RWPE2 (cell line): ENCODE measurements at regions not wholly inside any gene's neighbourhood (a gene's known extent, or its start where the extent isn't known, plus 50 kb on each side); places are given as distances from the start of the nearest gene placed in this dataset.

Experiments used
- ATAC-seq: fragments of 200-7000 bp; cut with Tn5 transposase; 3 replicates; pipeline ENCODE4 v1.9.1; 2021; ENCODE audit warnings: low read depth
- DNase-seq: peaks from one replicate; pipeline ENCODE4 v3.0.0-alpha.2; 2020; ENCODE audit warnings: low spot score
- H3K27ac ChIP-seq: fragments of 450-650 bp; 2 replicates; pipeline ENCODE4 v1.5.1; 2017; ENCODE audit warnings: mild to moderate bottlenecking; ENCODE audit not compliant: poor library complexity, severe bottlenecking
- H3K27me3 ChIP-seq: fragments of 250-450 bp; sonication (Bioruptor Pico); 2 replicates; pipeline ENCODE4 v1.5.1; 2021; ENCODE audit warnings: mild to moderate bottlenecking, moderate library complexity; ENCODE audit not compliant: insufficient read depth, poor library complexity, severe bottlenecking
- H3K36me3 ChIP-seq: fragments of 250-450 bp; sonication (Bioruptor Pico); 2 replicates; pipeline ENCODE4 v1.5.1; 2020; ENCODE audit warnings: low read depth, mild to moderate bottlenecking, moderate library complexity
- H3K4me1 ChIP-seq: fragments of 250-450 bp; sonication (Bioruptor Pico); 2 replicates; pipeline ENCODE4 v1.5.1; 2021; ENCODE audit warnings: mild to moderate bottlenecking, moderate library complexity; ENCODE audit not compliant: insufficient read depth, poor library complexity, severe bottlenecking
- H3K4me3 ChIP-seq: fragments of 250-450 bp; sonication (Bioruptor Pico); 2 replicates; pipeline ENCODE4 v1.5.1; 2021; ENCODE audit warnings: mild to moderate bottlenecking, moderate library complexity; ENCODE audit not compliant: severe bottlenecking
- H3K9me3 ChIP-seq: fragments of 250-450 bp; sonication (Bioruptor Pico); 2 replicates; pipeline ENCODE4 v1.5.1; 2021; ENCODE audit warnings: mild to moderate bottlenecking, moderate library complexity; ENCODE audit not compliant: severe bottlenecking
- CTCF ChIP-seq: fragments of 450-650 bp; IDR thresholded peaks from one replicate; pipeline ENCODE4 v1.5.1; 2017; ENCODE audit warnings: mild to moderate bottlenecking, moderate library complexity; ENCODE audit not compliant: poor library complexity, severe bottlenecking

DNA sequence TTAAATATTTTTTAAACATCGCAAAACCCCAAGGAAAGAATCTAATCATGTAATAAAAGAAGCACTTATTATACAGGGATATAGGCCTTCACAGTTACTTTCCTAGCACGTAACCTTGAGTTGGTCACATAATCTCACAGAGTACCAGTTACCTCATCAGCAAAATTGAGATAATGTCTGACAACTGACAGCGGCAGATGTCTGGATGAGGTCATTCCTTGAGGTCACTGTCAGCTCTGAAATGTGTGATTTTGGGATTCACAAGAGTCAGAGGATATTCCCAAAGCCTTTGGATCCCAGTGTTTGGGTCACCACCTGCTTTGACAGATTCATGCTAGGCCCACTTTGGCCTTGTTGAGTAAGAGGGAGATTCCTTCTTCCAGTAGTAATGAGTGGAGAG is 151.4 kb upstream of the SEMA6D start:
- DNase-seq (no peak), ATAC-seq (no peak)
- no peaks in the 10 kb centered on the region; the same call in 1 of the 2 replicates for H3K36me3 ChIP-seq
- no peak for TF ChIP-seq CTCF
- no peak overlapping the region for H3K4me3 ChIP-seq
- H3K27ac ChIP-seq, result no peak overlapping the region
- no peaks in the 10 kb centered on the region for H3K4me1 ChIP-seq
- H3K27me3 ChIP-seq, result no peaks in the 10 kb centered on the region
- H3K9me3 ChIP-seq, result peaks cover 6% of the 10 kb centered on the region

- no peak overlapping the region for H3K27ac ChIP-seq
- no peak for TF ChIP-seq CTCF
- ATAC-seq (no peak), DNase-seq (no peak)
- no peaks in the 10 kb centered on the region for H3K36me3 ChIP-seq
- H3K27me3 ChIP-seq, result no peaks in the 10 kb centered on the region
- no peak overlapping the region for H3K4me3 ChIP-seq
- H3K9me3 ChIP-seq, result peaks cover 2% of the 10 kb centered on the region
- no peaks in the 10 kb centered on the region for H3K4me1 ChIP-seq
These were observed 150.7 kb upstream of the SEMA6D start for GRCh38 chr15:47566610-47567009.

- Histone ChIP-seq H3K4me3 (no peak overlapping the region), H3K27ac (no peak overlapping the region), H3K9me3 (no peaks in the 10 kb centered on the region), H3K27me3 (no peaks in the 10 kb centered on the region), H3K4me1 (no peaks in the 10 kb centered on the region), H3K36me3 (no peaks in the 10 kb centered on the region)
- DNase-seq, result no peak
- TF ChIP-seq CTCF, result no peak
- no peak for ATAC-seq
These were observed 149.3 kb upstream of the SEMA6D start for GRCh38 chr15:47568030-47568429.

DNA sequence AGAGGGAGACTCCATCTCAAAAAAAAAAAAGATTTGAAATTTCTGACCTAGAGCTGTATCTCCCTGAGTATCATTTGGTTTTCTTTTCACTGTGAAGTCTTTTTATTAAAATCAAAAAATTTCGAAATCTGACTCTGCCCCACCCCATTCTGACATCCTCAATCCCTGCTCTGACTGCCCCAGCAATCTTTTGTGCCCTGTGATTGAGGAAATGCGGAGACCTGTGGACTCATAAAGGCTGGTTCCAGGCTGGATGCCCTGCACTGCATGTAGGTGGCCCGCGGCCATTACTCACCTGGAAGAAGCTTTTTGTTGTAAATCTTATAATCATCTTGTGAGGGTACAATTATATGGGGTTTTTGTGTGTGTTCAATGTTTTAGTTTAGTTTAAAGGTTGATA is 147.3 kb upstream of the SEMA6D start:
- Histone ChIP-seq H3K4me3 (no peak overlapping the region), H3K36me3 (no peaks in the 10 kb centered on the region), H3K27me3 (no peaks in the 10 kb centered on the region), H3K4me1 (peaks cover 5% of the 10 kb centered on the region), H3K27ac (no peak overlapping the region), H3K9me3 (no peaks in the 10 kb centered on the region)
- no peak for TF ChIP-seq CTCF
- DNase-seq (no peak), ATAC-seq (no peak)

DNA sequence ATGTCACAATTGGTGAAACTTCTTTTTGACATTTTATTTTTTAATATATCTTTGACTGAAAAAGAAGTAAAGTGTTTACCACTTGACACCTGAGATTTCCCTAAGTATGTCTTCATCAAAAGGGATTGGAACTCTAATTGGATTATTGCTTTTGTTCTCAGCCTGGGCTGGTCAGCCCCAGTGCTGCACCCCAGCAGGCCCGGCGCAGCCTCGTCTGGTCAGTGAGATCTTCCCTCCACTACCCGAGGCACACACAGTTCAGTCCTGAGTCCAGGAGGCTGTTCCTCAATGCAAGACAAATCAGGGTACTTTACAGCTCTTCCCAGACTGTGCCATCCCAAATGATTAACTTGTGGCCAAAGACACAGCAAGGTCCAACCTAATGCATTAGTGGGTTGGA is 146.9 kb upstream of the SEMA6D start:
- ATAC-seq, result no peak
- H3K27ac ChIP-seq, result no peak overlapping the region
- no peaks in the 10 kb centered on the region for H3K9me3 ChIP-seq
- no peak for TF ChIP-seq CTCF
- H3K27me3 ChIP-seq, result no peaks in the 10 kb centered on the region
- DNase-seq, result no peak
- no peak overlapping the region for H3K4me3 ChIP-seq
- peaks cover 8% of the 10 kb centered on the region for H3K4me1 ChIP-seq
- no peaks in the 10 kb centered on the region for H3K36me3 ChIP-seq
